OCI-LY7 (cell line): ENCODE measurements at regions not wholly inside any gene's neighbourhood (a gene's known extent, or its start where the extent isn't known, plus 50 kb on each side); places are given as distances from the start of the nearest gene placed in this dataset.

ENCODE experiments used
- BruUV-seq: library from RNA; stranded (reverse); fragments of 400-500 nt; replicated peaks from 2 replicates; lab custom pipeline; 2021; lab: Mats Ljungman, UMichigan
- CTCF ChIA-PET: fragments of 300-600 bp; sonication (Branson Sonifier 250); formaldehyde crosslinking; loops from one replicate; lab custom pipeline; 2022; ENCODE audit warnings: antibody characterized with exemption; ENCODE audit not compliant: unreplicated experiment; lab: Charles Lee
- POLR2A ChIA-PET: fragments of 300-600 bp; sonication (Branson Sonifier 250); formaldehyde crosslinking; loops from one replicate; lab custom pipeline; 2022; ENCODE audit warnings: antibody characterized with exemption; lab: Charles Lee
- DNase-seq: peaks from one replicate; pipeline ENCODE4 v3.0.0-alpha.2; 2015; ENCODE audit warnings: low spot score
- H2AFZ ChIP-seq: fragments of 200-600 bp; sonication (generic), shearing (Covaris generic); 2 replicates; pipeline ENCODE4 v1.6.1; 2014; ENCODE audit warnings: mild to moderate bottlenecking, antibody characterized with exemption, low read length, moderate library complexity
- H3K27ac ChIP-seq: fragments of 200-600 bp; sonication (generic); 2 replicates; pipeline ENCODE4 v1.5.1; 2014; ENCODE audit warnings: mixed run types, low read depth, mild to moderate bottlenecking, moderate library complexity, low read length, inconsistent platforms; ENCODE audit not compliant: poor library complexity, severe bottlenecking
- H3K36me3 ChIP-seq: fragments of 200-600 bp; sonication (generic); 2 replicates; pipeline ENCODE4 v1.6.1; 2014; ENCODE audit warnings: mild to moderate bottlenecking, antibody characterized with exemption, low read length, moderate library complexity, mixed read lengths; ENCODE audit not compliant: insufficient read depth
- H3K4me1 ChIP-seq: fragments of 200-600 bp; sonication (generic); 2 replicates; pipeline ENCODE4 v1.5.1; 2014; ENCODE audit warnings: mild to moderate bottlenecking, low read length; ENCODE audit not compliant: insufficient read depth, poor library complexity, severe bottlenecking
- H3K4me2 ChIP-seq: fragments of 200-600 bp; sonication (generic); 2 replicates; pipeline ENCODE4 v1.6.1; 2014; ENCODE audit warnings: mild to moderate bottlenecking, low read length
- H3K4me3 ChIP-seq: fragments of 200-600 bp; sonication (generic); 2 replicates; pipeline ENCODE4 v1.5.1; 2014; ENCODE audit warnings: mild to moderate bottlenecking, low read depth, low read length; ENCODE audit not compliant: poor library complexity, severe bottlenecking
- H3K79me2 ChIP-seq: fragments of 200-600 bp; sonication (generic); 2 replicates; pipeline ENCODE4 v1.6.1; 2016; ENCODE audit warnings: low read depth, mild to moderate bottlenecking, low read length, moderate library complexity, mixed read lengths; ENCODE audit not compliant: insufficient read depth
- H3K9me2 ChIP-seq: fragments of 200-600 bp; sonication (generic); 2 replicates; pipeline ENCODE4 v1.6.1; 2016; ENCODE audit warnings: mild to moderate bottlenecking, low read length, mixed read lengths; ENCODE audit not compliant: insufficient read depth
- H3K9me3 ChIP-seq: fragments of 200-600 bp; sonication (generic); 2 replicates; pipeline ENCODE4 v1.6.1; 2014; ENCODE audit warnings: mild to moderate bottlenecking, mixed run types, low read length, mixed read lengths
- H4K20me1 ChIP-seq: fragments of 200-600 bp; sonication (generic); 2 replicates; pipeline ENCODE4 v1.6.1; 2014; ENCODE audit warnings: mild to moderate bottlenecking, antibody characterized with exemption, low read length, moderate library complexity, mixed read lengths; ENCODE audit not compliant: insufficient read depth
- CTCF ChIP-seq: fragments of 200-600 bp; sonication (generic); conservative IDR thresholded peaks from 2 replicates; pipeline ENCODE4 v1.5.1; 2014; ENCODE audit warnings: mild to moderate bottlenecking, antibody characterized with exemption, low read length, moderate library complexity, mixed read lengths
- EZH2phosphoT487 ChIP-seq: fragments of 200-600 bp; sonication (generic); IDR thresholded peaks from 2 replicates; pipeline ENCODE4 v1.6.1; 2018; ENCODE audit warnings: low read depth, borderline replicate concordance, mild to moderate bottlenecking, mixed run types, antibody characterized with exemption, low read length, moderate library complexity, mixed read lengths
- intact Hi-C: fragments of 100-400 bp; cut with micrococcal nuclease; formaldehyde crosslinking; loops from one replicate; pipeline ENCODE4 v1.10.0; 2022; ENCODE audit not compliant: unreplicated experiment

GRCh38 chr9:116000748-116001329, 152.8 kb upstream of the PAPPA start:
- Histone ChIP-seq H3K4me3 (no peak overlapping the region), H3K9me2 (no peaks in the 10 kb centered on the region), H4K20me1 (no peaks in the 10 kb centered on the region), H3K9me3 (no peaks in the 10 kb centered on the region), H3K27ac (no peak overlapping the region), H3K36me3 (no peaks in the 10 kb centered on the region), H2AFZ (no peak overlapping the region), H3K4me2 (no peak overlapping the region), H3K4me1 (no peaks in the 10 kb centered on the region), H3K79me2 (no peaks in the 10 kb centered on the region)
- peak; percentile 12 for DNase-seq
- POLR2A ChIA-PET = no interaction called here
- CTCF ChIA-PET = no interaction called here
- TF ChIP-seq CTCF = peak; percentile 81
- TF ChIP-seq EZH2phosphoT487 = no peak
- intact Hi-C loops = no loop called here
- no TSS peak for BruUV-seq

- no peak overlapping the region for H3K4me2 ChIP-seq
- H2AFZ ChIP-seq = no peak overlapping the region
- no peak for DNase-seq
- no peak overlapping the region for H3K4me3 ChIP-seq
- no peak overlapping the region for H3K27ac ChIP-seq
- no peaks in the 10 kb centered on the region for H3K9me3 ChIP-seq
- H3K4me1 ChIP-seq = no peaks in the 10 kb centered on the region
- CTCF ChIA-PET = no interaction called here
- no peaks in the 10 kb centered on the region for H3K9me2 ChIP-seq
- no TSS peak for BruUV-seq
- no peaks in the 10 kb centered on the region for H3K36me3 ChIP-seq
- POLR2A ChIA-PET = no interaction called here
- intact Hi-C loops = no loop called here
- no peaks in the 10 kb centered on the region for H4K20me1 ChIP-seq
- TF ChIP-seq EZH2phosphoT487 (no peak), CTCF (no peak)
- no peaks in the 10 kb centered on the region for H3K79me2 ChIP-seq
Observed at GRCh38 chr9:116002181-116002580, 151.4 kb upstream of the PAPPA start.

- CTCF ChIA-PET = no interaction called here
- intact Hi-C loops = no loop called here
- H3K9me2 ChIP-seq = no peaks in the 10 kb centered on the region
Observed at GRCh38 chr9:116002624-116003023, 151.0 kb upstream of the PAPPA start.

More at GRCh38 chr9:116002624-116003023, 151.0 kb upstream of the PAPPA start:
- no peak for TF ChIP-seq EZH2phosphoT487
- no peak for TF ChIP-seq CTCF
- no peaks in the 10 kb centered on the region for H3K4me1 ChIP-seq
- no peaks in the 10 kb centered on the region for H4K20me1 ChIP-seq
- no peaks in the 10 kb centered on the region for H3K79me2 ChIP-seq
- DNase-seq = no peak
- no peak overlapping the region for H2AFZ ChIP-seq
- POLR2A ChIA-PET = no interaction called here
- no peak overlapping the region for H3K4me2 ChIP-seq
- H3K27ac ChIP-seq = no peak overlapping the region
- BruUV-seq = no TSS peak
- no peaks in the 10 kb centered on the region for H3K36me3 ChIP-seq
- no peak overlapping the region for H3K4me3 ChIP-seq
- H3K9me3 ChIP-seq = no peaks in the 10 kb centered on the region
